ENCODE measurements at regions not wholly inside any gene's neighbourhood (a gene's known extent, or its start where the extent isn't known, plus 50 kb on each side); places are given as distances from the start of the nearest gene placed in this dataset.

DNA sequence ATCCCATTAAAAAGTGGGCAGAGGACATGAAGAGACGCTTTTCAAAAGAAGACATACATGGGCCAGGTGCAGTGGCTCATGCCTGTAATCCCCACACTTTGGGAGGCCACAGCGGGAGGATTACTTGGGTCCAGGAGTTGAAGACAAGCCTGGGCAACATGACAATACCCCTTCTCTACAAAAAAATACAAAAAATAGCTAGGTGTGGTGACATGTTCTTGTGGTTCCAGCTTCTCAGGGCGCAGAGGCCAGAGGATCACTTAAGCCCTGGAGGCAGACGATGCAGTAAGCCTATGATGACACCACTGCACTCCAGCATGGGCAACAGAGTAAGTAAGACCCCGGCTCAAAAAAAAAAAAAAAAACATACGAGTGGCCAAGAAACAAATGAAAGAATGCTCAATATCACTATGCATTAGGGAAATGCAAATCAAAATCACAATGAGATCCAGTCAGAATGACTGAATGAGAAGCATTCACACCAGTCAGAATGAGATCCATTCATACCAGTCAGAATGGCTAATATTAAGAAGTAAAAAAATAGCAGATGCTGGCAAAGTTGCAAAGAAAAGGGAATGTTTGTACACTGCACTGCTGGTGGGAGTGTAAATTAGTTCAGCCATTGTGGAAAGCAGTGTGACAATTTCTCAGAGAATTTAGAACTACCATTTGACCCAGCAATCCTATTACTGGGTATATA lies 550.2 kb upstream of the SLC39A10 start:
- TF ChIP-seq YY1 (IDR thresholded peaks at IDR 0.05; ENCODE audit: low read depth), result no peak
- TF ChIP-seq NFIC (IDR thresholded peaks at IDR 0.05), result no peak
- TF ChIP-seq CEBPB (IDR thresholded peaks at IDR 0.05), result no peak
- TF ChIP-seq TAF1 (IDR thresholded peaks at IDR 0.05; ENCODE audit: low read depth), result no peak
- TF ChIP-seq, protein P1, sequence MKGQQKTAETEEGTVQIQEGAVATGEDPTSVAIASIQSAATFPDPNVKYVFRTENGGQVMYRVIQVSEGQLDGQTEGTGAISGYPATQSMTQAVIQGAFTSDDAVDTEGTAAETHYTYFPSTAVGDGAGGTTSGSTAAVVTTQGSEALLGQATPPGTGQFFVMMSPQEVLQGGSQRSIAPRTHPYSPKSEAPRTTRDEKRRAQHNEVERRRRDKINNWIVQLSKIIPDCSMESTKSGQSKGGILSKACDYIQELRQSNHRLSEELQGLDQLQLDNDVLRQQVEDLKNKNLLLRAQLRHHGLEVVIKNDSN (IDR thresholded peaks at IDR 0.05), result no peak
- no peak for TF ChIP-seq FOXM1 (IDR thresholded peaks at IDR 0.05; ENCODE audit: borderline replicate concordance, low read depth)
- TF ChIP-seq EP300 (IDR thresholded peaks at IDR 0.05; ENCODE audit: borderline replicate concordance), result no peak
- TF ChIP-seq, protein P2, sequence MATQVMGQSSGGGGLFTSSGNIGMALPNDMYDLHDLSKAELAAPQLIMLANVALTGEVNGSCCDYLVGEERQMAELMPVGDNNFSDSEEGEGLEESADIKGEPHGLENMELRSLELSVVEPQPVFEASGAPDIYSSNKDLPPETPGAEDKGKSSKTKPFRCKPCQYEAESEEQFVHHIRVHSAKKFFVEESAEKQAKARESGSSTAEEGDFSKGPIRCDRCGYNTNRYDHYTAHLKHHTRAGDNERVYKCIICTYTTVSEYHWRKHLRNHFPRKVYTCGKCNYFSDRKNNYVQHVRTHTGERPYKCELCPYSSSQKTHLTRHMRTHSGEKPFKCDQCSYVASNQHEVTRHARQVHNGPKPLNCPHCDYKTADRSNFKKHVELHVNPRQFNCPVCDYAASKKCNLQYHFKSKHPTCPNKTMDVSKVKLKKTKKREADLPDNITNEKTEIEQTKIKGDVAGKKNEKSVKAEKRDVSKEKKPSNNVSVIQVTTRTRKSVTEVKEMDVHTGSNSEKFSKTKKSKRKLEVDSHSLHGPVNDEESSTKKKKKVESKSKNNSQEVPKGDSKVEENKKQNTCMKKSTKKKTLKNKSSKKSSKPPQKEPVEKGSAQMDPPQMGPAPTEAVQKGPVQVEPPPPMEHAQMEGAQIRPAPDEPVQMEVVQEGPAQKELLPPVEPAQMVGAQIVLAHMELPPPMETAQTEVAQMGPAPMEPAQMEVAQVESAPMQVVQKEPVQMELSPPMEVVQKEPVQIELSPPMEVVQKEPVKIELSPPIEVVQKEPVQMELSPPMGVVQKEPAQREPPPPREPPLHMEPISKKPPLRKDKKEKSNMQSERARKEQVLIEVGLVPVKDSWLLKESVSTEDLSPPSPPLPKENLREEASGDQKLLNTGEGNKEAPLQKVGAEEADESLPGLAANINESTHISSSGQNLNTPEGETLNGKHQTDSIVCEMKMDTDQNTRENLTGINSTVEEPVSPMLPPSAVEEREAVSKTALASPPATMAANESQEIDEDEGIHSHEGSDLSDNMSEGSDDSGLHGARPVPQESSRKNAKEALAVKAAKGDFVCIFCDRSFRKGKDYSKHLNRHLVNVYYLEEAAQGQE (IDR thresholded peaks at IDR 0.05; ENCODE audit: low read depth), result no peak
